ENCODE measurements at regions not wholly inside any gene's neighbourhood (a gene's known extent, or its start where the extent isn't known, plus 50 kb on each side); places are given as distances from the start of the nearest gene placed in this dataset.

DNA sequence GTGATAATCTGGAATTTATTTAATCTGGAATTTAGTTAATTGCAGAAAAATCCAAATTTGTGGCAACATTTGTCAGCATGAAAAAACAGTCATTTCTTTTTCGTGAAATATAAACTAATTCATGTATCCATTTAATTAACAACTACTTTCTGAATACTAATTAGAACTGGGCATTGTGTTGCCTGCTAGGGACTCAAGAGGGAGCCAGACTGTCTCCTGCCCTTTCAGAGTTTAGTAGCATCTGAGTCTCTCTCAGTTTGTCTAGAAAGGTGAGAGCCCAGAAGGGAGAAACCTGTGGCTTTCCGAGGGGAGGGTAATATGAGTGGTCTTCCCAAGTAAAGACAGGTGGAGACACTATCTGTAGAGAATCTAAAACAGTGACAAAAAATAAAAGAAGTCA is 210.9 kb upstream of the HDDC2 start:
- no peak overlapping the region for H3K27ac Mint-ChIP-seq
- TF ChIP-seq, protein P1, sequence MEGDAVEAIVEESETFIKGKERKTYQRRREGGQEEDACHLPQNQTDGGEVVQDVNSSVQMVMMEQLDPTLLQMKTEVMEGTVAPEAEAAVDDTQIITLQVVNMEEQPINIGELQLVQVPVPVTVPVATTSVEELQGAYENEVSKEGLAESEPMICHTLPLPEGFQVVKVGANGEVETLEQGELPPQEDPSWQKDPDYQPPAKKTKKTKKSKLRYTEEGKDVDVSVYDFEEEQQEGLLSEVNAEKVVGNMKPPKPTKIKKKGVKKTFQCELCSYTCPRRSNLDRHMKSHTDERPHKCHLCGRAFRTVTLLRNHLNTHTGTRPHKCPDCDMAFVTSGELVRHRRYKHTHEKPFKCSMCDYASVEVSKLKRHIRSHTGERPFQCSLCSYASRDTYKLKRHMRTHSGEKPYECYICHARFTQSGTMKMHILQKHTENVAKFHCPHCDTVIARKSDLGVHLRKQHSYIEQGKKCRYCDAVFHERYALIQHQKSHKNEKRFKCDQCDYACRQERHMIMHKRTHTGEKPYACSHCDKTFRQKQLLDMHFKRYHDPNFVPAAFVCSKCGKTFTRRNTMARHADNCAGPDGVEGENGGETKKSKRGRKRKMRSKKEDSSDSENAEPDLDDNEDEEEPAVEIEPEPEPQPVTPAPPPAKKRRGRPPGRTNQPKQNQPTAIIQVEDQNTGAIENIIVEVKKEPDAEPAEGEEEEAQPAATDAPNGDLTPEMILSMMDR (IDR thresholded peaks at IDR 0.05; ENCODE audit: unreplicated experiment) = no peak
- no peak overlapping the region for H3K4me3 Mint-ChIP-seq
- peaks cover 5% of the 10 kb centered on the region for H3K4me1 Mint-ChIP-seq
- peaks cover 34% of the 10 kb centered on the region for H3K9me3 Mint-ChIP-seq
- H3K27me3 Mint-ChIP-seq (ENCODE audit: low read depth) = no peaks in the 10 kb centered on the region
- DNase-seq (ENCODE audit: low spot score in 2 of 2, unreplicated experiment in 2 of 2) = no peak
- peaks cover 4% of the 10 kb centered on the region for H3K36me3 Mint-ChIP-seq

DNA sequence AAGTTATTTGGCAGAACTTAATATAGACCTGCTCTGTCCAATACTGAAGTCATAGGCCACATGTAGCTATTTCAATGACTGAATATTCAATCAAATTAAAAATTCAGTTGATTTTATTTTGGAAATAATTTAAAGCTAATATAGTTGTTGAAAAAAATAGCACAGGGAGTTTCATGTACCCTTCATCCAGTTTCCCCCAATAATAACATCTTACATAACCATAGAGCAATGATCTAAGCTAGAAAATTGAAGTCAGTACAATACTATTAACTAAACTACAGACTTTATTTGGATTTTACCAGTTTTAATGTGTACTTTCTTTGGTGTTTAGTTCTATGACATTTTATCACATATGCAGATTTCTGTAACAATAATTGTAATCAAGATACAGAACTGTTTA is 212.2 kb upstream of the HDDC2 start:
- peaks cover 39% of the 10 kb centered on the region for H3K9me3 Mint-ChIP-seq
- no peak overlapping the region for H3K4me3 Mint-ChIP-seq
- TF ChIP-seq, protein P1 (IDR thresholded peaks at IDR 0.05; ENCODE audit: unreplicated experiment) = no peak
- H3K4me1 Mint-ChIP-seq = no peaks in the 10 kb centered on the region
- DNase-seq (ENCODE audit: low spot score in 2 of 2, unreplicated experiment in 2 of 2) = no peak
- peaks cover 4% of the 10 kb centered on the region for H3K36me3 Mint-ChIP-seq
- H3K27me3 Mint-ChIP-seq (ENCODE audit: low read depth) = no peaks in the 10 kb centered on the region
- no peak overlapping the region for H3K27ac Mint-ChIP-seq

DNA sequence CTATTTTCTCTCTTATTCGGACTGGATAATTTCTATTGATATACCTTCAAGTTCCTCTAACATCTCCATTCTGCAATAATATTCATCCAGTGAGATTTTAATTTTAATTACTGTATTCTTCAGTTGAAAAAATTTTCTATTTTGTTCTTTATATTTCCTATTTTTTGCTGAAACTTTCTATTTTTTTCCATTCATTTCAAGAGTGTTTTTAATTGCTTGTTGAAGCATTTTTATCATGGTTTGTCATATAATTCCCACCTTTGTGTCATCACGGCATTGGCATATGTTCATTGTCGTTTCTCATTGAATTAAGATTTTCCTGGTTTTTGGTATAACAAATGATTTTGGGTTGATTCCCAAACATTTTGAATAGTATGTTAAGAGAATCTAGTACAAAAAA is 214.9 kb upstream of the HDDC2 start:
- TF ChIP-seq, protein P1 (IDR thresholded peaks at IDR 0.05; ENCODE audit: unreplicated experiment) = no peak
- H3K36me3 Mint-ChIP-seq = peaks cover 4% of the 10 kb centered on the region
- no peak for DNase-seq (ENCODE audit: low spot score in 2 of 2, unreplicated experiment in 2 of 2)
- H3K4me1 Mint-ChIP-seq = no peaks in the 10 kb centered on the region
- H3K4me3 Mint-ChIP-seq = no peak overlapping the region
- no peaks in the 10 kb centered on the region for H3K27me3 Mint-ChIP-seq (ENCODE audit: low read depth)
- H3K27ac Mint-ChIP-seq = no peak overlapping the region
- H3K9me3 Mint-ChIP-seq = peaks cover 42% of the 10 kb centered on the region

DNA sequence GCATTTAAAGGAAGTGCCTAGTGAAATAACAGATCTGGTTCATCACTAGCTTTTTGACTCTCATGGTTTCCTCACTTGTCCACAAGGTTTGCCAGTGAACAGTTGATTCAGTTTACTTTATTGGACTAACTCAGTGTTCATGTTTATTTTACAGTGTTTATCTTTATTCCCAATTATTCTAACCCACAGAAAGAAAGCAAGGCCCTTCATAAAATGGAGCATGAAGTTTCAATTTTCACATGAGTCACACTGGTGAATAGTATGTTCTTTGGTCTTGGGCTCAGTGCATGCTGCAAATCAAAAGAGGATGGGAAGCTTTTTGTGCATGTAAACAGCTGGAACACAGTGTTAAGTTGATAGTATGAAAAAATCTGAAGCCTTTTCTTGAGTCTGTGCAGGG is 217.6 kb upstream of the HDDC2 start:
- peaks cover 4% of the 10 kb centered on the region for H3K36me3 Mint-ChIP-seq
- peaks cover 31% of the 10 kb centered on the region for H3K9me3 Mint-ChIP-seq
- DNase-seq (ENCODE audit: low spot score in 2 of 2, unreplicated experiment in 2 of 2) = no peak
- TF ChIP-seq, protein P1 (IDR thresholded peaks at IDR 0.05; ENCODE audit: unreplicated experiment) = no peak
- H3K4me1 Mint-ChIP-seq = no peaks in the 10 kb centered on the region
- no peaks in the 10 kb centered on the region for H3K27me3 Mint-ChIP-seq (ENCODE audit: low read depth)
- no peak overlapping the region for H3K4me3 Mint-ChIP-seq
- H3K27ac Mint-ChIP-seq = no peak overlapping the region

DNA sequence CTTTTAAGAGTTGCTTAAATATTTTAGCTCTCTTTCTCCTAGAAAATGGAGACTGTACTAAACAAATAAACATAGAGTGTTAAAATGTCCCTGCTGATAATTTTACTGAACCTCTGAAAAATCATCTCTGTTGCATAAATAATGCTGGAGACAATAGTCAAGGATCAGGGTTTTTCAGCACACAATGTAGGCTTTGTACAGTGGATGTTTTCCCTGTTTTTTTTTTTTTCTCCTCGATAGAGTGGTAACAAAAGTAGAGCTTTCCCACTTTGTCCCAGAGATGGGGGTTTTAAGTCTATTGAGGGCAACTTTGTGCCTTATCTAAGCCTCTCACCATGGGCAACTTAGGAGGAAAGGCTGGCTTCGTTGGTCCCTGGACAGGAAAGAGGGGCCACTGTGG is 222.6 kb upstream of the HDDC2 start:
- peaks cover 15% of the 10 kb centered on the region for H3K4me1 Mint-ChIP-seq
- TF ChIP-seq, protein P1 (IDR thresholded peaks at IDR 0.05; ENCODE audit: unreplicated experiment) = no peak

More for the DNA sequence above, 222.6 kb upstream of the HDDC2 start:
- Mint-ChIP-seq H3K4me3 (no peak overlapping the region), H3K27me3 (ENCODE audit: low read depth) (no peaks in the 10 kb centered on the region), H3K9me3 (no peaks in the 10 kb centered on the region), H3K27ac (no peak overlapping the region), H3K36me3 (no peaks in the 10 kb centered on the region)
- no peak for DNase-seq (ENCODE audit: low spot score in 2 of 2, unreplicated experiment in 2 of 2)
